Keratinocyte (primary cell): ENCODE measurements at regions not wholly inside any gene's neighbourhood (a gene's known extent, or its start where the extent isn't known, plus 50 kb on each side); places are given as distances from the start of the nearest gene placed in this dataset.

Experiments used
- CTCF ChIP-seq, 3 experiments: IDR thresholded peaks in 1 of 3; conservative IDR thresholded peaks in 1 of 3; optimal IDR thresholded peaks in 1 of 3; 2 replicates in 2 of 3; 3 replicates in 1 of 3; pipeline versions ENCODE3 to v1.5.1; 2011; ENCODE audit warnings: low read length in 3 of 3, mild to moderate bottlenecking in 3 of 3, moderate library complexity in 2 of 3, control low read depth in 1 of 3, inconsistent platforms in 1 of 3; ENCODE audit not compliant: insufficient read depth in 2 of 3; ENCODE audit errors: extremely low read depth in 1 of 3
- EZH2 ChIP-seq: IDR thresholded peaks from one replicate; pipeline ENCODE4 v1.6.1; 2012; ENCODE audit warnings: inconsistent platforms, mild to moderate bottlenecking, low read length, moderate library complexity

- TF ChIP-seq CTCF (optimal IDR thresholded peaks at IDR 0.05 in 1 of 3, IDR thresholded peaks at IDR 0.05 in 1 of 3, conservative IDR thresholded peaks at IDR 0.05 in 1 of 3; ENCODE audit: extremely low read depth in 1 of 3, insufficient read depth in 2 of 3, low read length in 3 of 3) = no peak
- no peak for TF ChIP-seq EZH2
Observed at GRCh38 chrX:142005532-142005931, 101.8 kb downstream of the MAGEC1 start.
